ENCODE measurements at regions not wholly inside any gene's neighbourhood (a gene's known extent, or its start where the extent isn't known, plus 50 kb on each side); places are given as distances from the start of the nearest gene placed in this dataset.

GRCh38 chr3:162096874-162097273 is 600.3 kb downstream of the OTOL1 start:
- Mint-ChIP-seq H3K4me1 (ENCODE audit: low read depth, unreplicated experiment) (no peaks in the 10 kb centered on the region), H3K9me3 (ENCODE audit: unreplicated experiment) (no peaks in the 10 kb centered on the region), H3K27me3 (ENCODE audit: low read depth, unreplicated experiment) (no peaks in the 10 kb centered on the region), H3K36me3 (ENCODE audit: low read depth, unreplicated experiment) (no peaks in the 10 kb centered on the region), H3K4me3 (ENCODE audit: unreplicated experiment) (no peak overlapping the region), H3K27ac (ENCODE audit: unreplicated experiment) (no peak overlapping the region)
- TF ChIP-seq EZH2 (IDR thresholded peaks at IDR 0.05; ENCODE audit: insufficient read depth, low read length) = no peak
- TF ChIP-seq CTCF (IDR thresholded peaks at IDR 0.05; ENCODE audit: insufficient read depth, low read depth, low read length) = no peak
- H2AFZ ChIP-seq (ENCODE audit: low read depth, low read length) = peak overlapping the region; percentile 13
- DNase-seq (ENCODE audit: low read depth) (peak; percentile 0), FAIRE-seq (no peak)
- H3K9me3 ChIP-seq (ENCODE audit: insufficient read depth, low read depth, low read length) = no peaks in the 10 kb centered on the region
- H3K27me3 ChIP-seq (ENCODE audit: insufficient read depth, low read length) = no peaks in the 10 kb centered on the region
- H3K9ac ChIP-seq (ENCODE audit: low read length) = no peak overlapping the region
- no peak overlapping the region for H3K4me3 ChIP-seq (ENCODE audit: insufficient read depth, low read depth, low read length)
- H3K36me3 ChIP-seq (ENCODE audit: insufficient read depth, low read length) = no peaks in the 10 kb centered on the region
- H4K20me1 ChIP-seq (ENCODE audit: insufficient read depth, low read length) = no peaks in the 10 kb centered on the region
- no peak overlapping the region for H3K4me2 ChIP-seq (ENCODE audit: low read length)
- no peak overlapping the region for H3K27ac ChIP-seq (ENCODE audit: low read depth, low read length)
- H3K79me2 ChIP-seq (ENCODE audit: insufficient read depth, low read length) = no peaks in the 10 kb centered on the region
- H3K4me1 ChIP-seq (ENCODE audit: insufficient read depth, low read length) = no peaks in the 10 kb centered on the region

GRCh38 chr3:162103808-162104207 is 607.2 kb downstream of the OTOL1 start:
- Histone ChIP-seq H2AFZ (ENCODE audit: low read depth, low read length) (no peak overlapping the region), H3K27me3 (ENCODE audit: insufficient read depth, low read length) (no peaks in the 10 kb centered on the region), H3K9me3 (ENCODE audit: insufficient read depth, low read depth, low read length) (no peaks in the 10 kb centered on the region), H3K36me3 (ENCODE audit: insufficient read depth, low read length) (no peaks in the 10 kb centered on the region), H3K9ac (ENCODE audit: low read length) (no peak overlapping the region), H3K4me2 (ENCODE audit: low read length) (no peak overlapping the region), H3K4me3 (ENCODE audit: insufficient read depth, low read depth, low read length) (no peak overlapping the region), H3K4me1 (ENCODE audit: insufficient read depth, low read length) (no peaks in the 10 kb centered on the region), H3K27ac (ENCODE audit: low read depth, low read length) (no peak overlapping the region), H3K79me2 (ENCODE audit: insufficient read depth, low read length) (no peaks in the 10 kb centered on the region), H4K20me1 (ENCODE audit: insufficient read depth, low read length) (no peaks in the 10 kb centered on the region)
- no peak for TF ChIP-seq EZH2 (IDR thresholded peaks at IDR 0.05; ENCODE audit: insufficient read depth, low read length)
- no peak for TF ChIP-seq CTCF (IDR thresholded peaks at IDR 0.05; ENCODE audit: insufficient read depth, low read depth, low read length)
- Mint-ChIP-seq H3K4me1 (ENCODE audit: low read depth, unreplicated experiment) (no peaks in the 10 kb centered on the region), H3K27ac (ENCODE audit: unreplicated experiment) (no peak overlapping the region), H3K9me3 (ENCODE audit: unreplicated experiment) (no peaks in the 10 kb centered on the region), H3K4me3 (ENCODE audit: unreplicated experiment) (no peak overlapping the region), H3K27me3 (ENCODE audit: low read depth, unreplicated experiment) (no peaks in the 10 kb centered on the region), H3K36me3 (ENCODE audit: low read depth, unreplicated experiment) (no peaks in the 10 kb centered on the region)
- DNase-seq (ENCODE audit: low read depth) (no peak), FAIRE-seq (no peak)

- no peak overlapping the region for H3K27ac ChIP-seq (ENCODE audit: low read depth, low read length)
- DNase-seq (ENCODE audit: low read depth) (no peak), FAIRE-seq (no peak)
- H3K4me1 ChIP-seq (ENCODE audit: insufficient read depth, low read length) = no peaks in the 10 kb centered on the region
- no peaks in the 10 kb centered on the region for H3K36me3 ChIP-seq (ENCODE audit: insufficient read depth, low read length)
- no peak overlapping the region for H3K9ac ChIP-seq (ENCODE audit: low read length)
- no peak overlapping the region for H3K4me3 ChIP-seq (ENCODE audit: insufficient read depth, low read depth, low read length)
- no peaks in the 10 kb centered on the region for H3K9me3 ChIP-seq (ENCODE audit: insufficient read depth, low read depth, low read length)
- H3K27me3 Mint-ChIP-seq (ENCODE audit: low read depth, unreplicated experiment) = no peaks in the 10 kb centered on the region
- no peak overlapping the region for H3K4me2 ChIP-seq (ENCODE audit: low read length)
- no peaks in the 10 kb centered on the region for H3K9me3 Mint-ChIP-seq (ENCODE audit: unreplicated experiment)
- H3K79me2 ChIP-seq (ENCODE audit: insufficient read depth, low read length) = no peaks in the 10 kb centered on the region
- H4K20me1 ChIP-seq (ENCODE audit: insufficient read depth, low read length) = no peaks in the 10 kb centered on the region
- TF ChIP-seq CTCF (IDR thresholded peaks at IDR 0.05; ENCODE audit: insufficient read depth, low read depth, low read length) = no peak
- TF ChIP-seq EZH2 (IDR thresholded peaks at IDR 0.05; ENCODE audit: insufficient read depth, low read length) = no peak
- H3K27ac Mint-ChIP-seq (ENCODE audit: unreplicated experiment) = no peak overlapping the region
- no peaks in the 10 kb centered on the region for H3K27me3 ChIP-seq (ENCODE audit: insufficient read depth, low read length)
- H3K4me3 Mint-ChIP-seq (ENCODE audit: unreplicated experiment) = no peak overlapping the region
- H3K4me1 Mint-ChIP-seq (ENCODE audit: low read depth, unreplicated experiment) = no peaks in the 10 kb centered on the region
- H2AFZ ChIP-seq (ENCODE audit: low read depth, low read length) = no peak overlapping the region
- H3K36me3 Mint-ChIP-seq (ENCODE audit: low read depth, unreplicated experiment) = no peaks in the 10 kb centered on the region
Measured at GRCh38 chr3:162111861-162112260, 615.3 kb downstream of the OTOL1 start.
